ENCODE measurements at regions not wholly inside any gene's neighbourhood (a gene's known extent, or its start where the extent isn't known, plus 50 kb on each side); places are given as distances from the start of the nearest gene placed in this dataset.

DNA sequence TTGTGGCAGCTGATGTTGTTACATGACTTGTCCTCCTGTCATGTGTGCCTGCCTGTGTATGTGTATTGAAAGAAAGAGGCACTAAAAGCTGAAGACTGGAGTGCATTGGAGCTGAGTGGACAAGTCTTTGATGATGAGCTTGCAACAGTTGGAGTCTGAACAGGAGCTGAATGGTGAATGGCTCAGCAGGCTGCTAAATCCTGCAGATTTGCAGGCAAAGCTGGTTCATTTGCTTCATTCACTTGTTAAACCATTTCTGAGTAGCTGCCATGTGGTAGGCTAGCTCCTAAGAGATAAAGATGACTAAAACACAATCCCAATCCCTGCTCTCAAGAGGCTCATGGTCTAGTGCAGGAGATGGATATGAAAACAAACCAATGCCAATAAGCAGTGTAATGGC lies 217.3 kb downstream of the CHRDL1 start:
- TF ChIP-seq, protein P1, sequence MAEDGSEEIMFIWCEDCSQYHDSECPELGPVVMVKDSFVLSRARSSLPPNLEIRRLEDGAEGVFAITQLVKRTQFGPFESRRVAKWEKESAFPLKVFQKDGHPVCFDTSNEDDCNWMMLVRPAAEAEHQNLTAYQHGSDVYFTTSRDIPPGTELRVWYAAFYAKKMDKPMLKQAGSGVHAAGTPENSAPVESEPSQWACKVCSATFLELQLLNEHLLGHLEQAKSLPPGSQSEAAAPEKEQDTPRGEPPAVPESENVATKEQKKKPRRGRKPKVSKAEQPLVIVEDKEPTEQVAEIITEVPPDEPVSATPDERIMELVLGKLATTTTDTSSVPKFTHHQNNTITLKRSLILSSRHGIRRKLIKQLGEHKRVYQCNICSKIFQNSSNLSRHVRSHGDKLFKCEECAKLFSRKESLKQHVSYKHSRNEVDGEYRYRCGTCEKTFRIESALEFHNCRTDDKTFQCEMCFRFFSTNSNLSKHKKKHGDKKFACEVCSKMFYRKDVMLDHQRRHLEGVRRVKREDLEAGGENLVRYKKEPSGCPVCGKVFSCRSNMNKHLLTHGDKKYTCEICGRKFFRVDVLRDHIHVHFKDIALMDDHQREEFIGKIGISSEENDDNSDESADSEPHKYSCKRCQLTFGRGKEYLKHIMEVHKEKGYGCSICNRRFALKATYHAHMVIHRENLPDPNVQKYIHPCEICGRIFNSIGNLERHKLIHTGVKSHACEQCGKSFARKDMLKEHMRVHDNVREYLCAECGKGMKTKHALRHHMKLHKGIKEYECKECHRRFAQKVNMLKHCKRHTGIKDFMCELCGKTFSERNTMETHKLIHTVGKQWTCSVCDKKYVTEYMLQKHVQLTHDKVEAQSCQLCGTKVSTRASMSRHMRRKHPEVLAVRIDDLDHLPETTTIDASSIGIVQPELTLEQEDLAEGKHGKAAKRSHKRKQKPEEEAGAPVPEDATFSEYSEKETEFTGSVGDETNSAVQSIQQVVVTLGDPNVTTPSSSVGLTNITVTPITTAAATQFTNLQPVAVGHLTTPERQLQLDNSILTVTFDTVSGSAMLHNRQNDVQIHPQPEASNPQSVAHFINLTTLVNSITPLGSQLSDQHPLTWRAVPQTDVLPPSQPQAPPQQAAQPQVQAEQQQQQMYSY (CRISPR knock-in tag; IDR thresholded peaks at IDR 0.05), result no peak
- TF ChIP-seq, protein P2, sequence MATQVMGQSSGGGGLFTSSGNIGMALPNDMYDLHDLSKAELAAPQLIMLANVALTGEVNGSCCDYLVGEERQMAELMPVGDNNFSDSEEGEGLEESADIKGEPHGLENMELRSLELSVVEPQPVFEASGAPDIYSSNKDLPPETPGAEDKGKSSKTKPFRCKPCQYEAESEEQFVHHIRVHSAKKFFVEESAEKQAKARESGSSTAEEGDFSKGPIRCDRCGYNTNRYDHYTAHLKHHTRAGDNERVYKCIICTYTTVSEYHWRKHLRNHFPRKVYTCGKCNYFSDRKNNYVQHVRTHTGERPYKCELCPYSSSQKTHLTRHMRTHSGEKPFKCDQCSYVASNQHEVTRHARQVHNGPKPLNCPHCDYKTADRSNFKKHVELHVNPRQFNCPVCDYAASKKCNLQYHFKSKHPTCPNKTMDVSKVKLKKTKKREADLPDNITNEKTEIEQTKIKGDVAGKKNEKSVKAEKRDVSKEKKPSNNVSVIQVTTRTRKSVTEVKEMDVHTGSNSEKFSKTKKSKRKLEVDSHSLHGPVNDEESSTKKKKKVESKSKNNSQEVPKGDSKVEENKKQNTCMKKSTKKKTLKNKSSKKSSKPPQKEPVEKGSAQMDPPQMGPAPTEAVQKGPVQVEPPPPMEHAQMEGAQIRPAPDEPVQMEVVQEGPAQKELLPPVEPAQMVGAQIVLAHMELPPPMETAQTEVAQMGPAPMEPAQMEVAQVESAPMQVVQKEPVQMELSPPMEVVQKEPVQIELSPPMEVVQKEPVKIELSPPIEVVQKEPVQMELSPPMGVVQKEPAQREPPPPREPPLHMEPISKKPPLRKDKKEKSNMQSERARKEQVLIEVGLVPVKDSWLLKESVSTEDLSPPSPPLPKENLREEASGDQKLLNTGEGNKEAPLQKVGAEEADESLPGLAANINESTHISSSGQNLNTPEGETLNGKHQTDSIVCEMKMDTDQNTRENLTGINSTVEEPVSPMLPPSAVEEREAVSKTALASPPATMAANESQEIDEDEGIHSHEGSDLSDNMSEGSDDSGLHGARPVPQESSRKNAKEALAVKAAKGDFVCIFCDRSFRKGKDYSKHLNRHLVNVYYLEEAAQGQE (IDR thresholded peaks at IDR 0.05; ENCODE audit: borderline replicate concordance in 1 of 2, low read depth in 1 of 2, low read length in 2 of 2), result no peak
- no peak for TF ChIP-seq IRF2 (CRISPR knock-in tag; IDR thresholded peaks at IDR 0.05)
- no peak for TF ChIP-seq YY1 (IDR thresholded peaks at IDR 0.05; ENCODE audit: insufficient read depth, insufficient replicate concordance, low read depth, low read length)
- no peak for TF ChIP-seq SMARCE1 (IDR thresholded peaks at IDR 0.05; ENCODE audit: borderline replicate concordance)

Data from HepG2 (cell line).